ENCODE measurements at regions not wholly inside any gene's neighbourhood (a gene's known extent, or its start where the extent isn't known, plus 50 kb on each side); places are given as distances from the start of the nearest gene placed in this dataset.
"Not testable (repeated sequence)": the region's sequence is repeated elsewhere in the genome, so short reads cannot be mapped to it uniquely, and the experiment has no call there.

GRCh38 chr10:9285690-9286089 lies 1231.2 kb downstream of the GATA3 start:
- DNase-seq (ENCODE audit: low read depth in 4 of 4, low spot score in 2 of 4), result no peak

- no peak for DNase-seq (ENCODE audit: low read depth in 4 of 4, low spot score in 2 of 4)
These were observed 1235.3 kb downstream of the GATA3 start for GRCh38 chr10:9289811-9290210.

- DNase-seq (ENCODE audit: low read depth in 4 of 4, low spot score in 2 of 4), result no peak
These were observed 1236.6 kb downstream of the GATA3 start for GRCh38 chr10:9291081-9291480.

GRCh38 chr10:9294132-9294663 lies 1239.7 kb downstream of the GATA3 start:
- DNase-seq (ENCODE audit: low read depth in 4 of 4, low spot score in 2 of 4), result no peak

GRCh38 chr10:9294865-9295264 lies 1240.4 kb downstream of the GATA3 start:
- DNase-seq (ENCODE audit: low read depth in 4 of 4, low spot score in 2 of 4), result no peak

GRCh38 chr10:9296190-9296589 lies 1241.7 kb downstream of the GATA3 start:
- DNase-seq (ENCODE audit: low read depth in 4 of 4, low spot score in 2 of 4), result no peak

- no peak for DNase-seq (ENCODE audit: low read depth in 4 of 4, low spot score in 2 of 4)
These were observed 1243.1 kb downstream of the GATA3 start for GRCh38 chr10:9297580-9297979.

- DNase-seq (ENCODE audit: low read depth in 4 of 4, low spot score in 2 of 4), result no peak
These were observed 1245.5 kb downstream of the GATA3 start for GRCh38 chr10:9299966-9300365.

- DNase-seq (ENCODE audit: low read depth in 4 of 4, low spot score in 2 of 4), result no peak
These were observed 1246.7 kb downstream of the GATA3 start for GRCh38 chr10:9301148-9301547.

- DNase-seq (ENCODE audit: low read depth in 4 of 4, low spot score in 2 of 4), result no peak
These were observed 1247.1 kb downstream of the GATA3 start for GRCh38 chr10:9301554-9301953.

- DNase-seq (ENCODE audit: low read depth in 4 of 4, low spot score in 2 of 4), result peak in 1 of 4 donors; percentile 63
These were observed 1247.8 kb downstream of the GATA3 start for GRCh38 chr10:9302140-9302746.

- no peak for DNase-seq (ENCODE audit: low read depth in 4 of 4, low spot score in 2 of 4)
These were observed 1250.6 kb downstream of the GATA3 start for GRCh38 chr10:9305018-9305655.

GRCh38 chr10:9311702-9312499 lies 1257.4 kb downstream of the GATA3 start:
- DNase-seq (ENCODE audit: low read depth in 4 of 4, low spot score in 2 of 4), result no peak

GRCh38 chr10:9315292-9315691 lies 1260.8 kb downstream of the GATA3 start:
- DNase-seq (ENCODE audit: low read depth in 4 of 4, low spot score in 2 of 4), result no peak

GRCh38 chr10:9331583-9332008 lies 1277.1 kb downstream of the GATA3 start:
- peak in 2 of 4 donors; percentile 33 to 41 for DNase-seq (ENCODE audit: low read depth in 4 of 4, low spot score in 2 of 4)

GRCh38 chr10:9334270-9334669 lies 1279.8 kb downstream of the GATA3 start:
- DNase-seq (ENCODE audit: low read depth in 4 of 4, low spot score in 2 of 4), result no peak

GRCh38 chr10:9339716-9340115 lies 1285.2 kb downstream of the GATA3 start:
- DNase-seq (ENCODE audit: low read depth in 4 of 4, low spot score in 2 of 4), result no peak

- DNase-seq (ENCODE audit: low read depth in 4 of 4, low spot score in 2 of 4), result peak in 3 of 4 donors; percentile 23 to 28 (median 27)
These were observed 1288.5 kb downstream of the GATA3 start for GRCh38 chr10:9342885-9343570.

GRCh38 chr10:9347933-9348332 lies 1293.4 kb downstream of the GATA3 start:
- not testable (repeated sequence) for DNase-seq (ENCODE audit: low read depth in 4 of 4, low spot score in 2 of 4)

GRCh38 chr10:9357471-9357870 lies 1303.0 kb downstream of the GATA3 start:
- no peak for DNase-seq (ENCODE audit: low read depth in 4 of 4, low spot score in 2 of 4)

GRCh38 chr10:9362721-9363120 lies 1308.2 kb downstream of the GATA3 start:
- no peak for DNase-seq (ENCODE audit: low read depth in 4 of 4, low spot score in 2 of 4)

All from left renal cortex interstitium (tissue), 4 donors.